Testis (tissue), 2 donors: ENCODE measurements at regions not wholly inside any gene's neighbourhood (a gene's known extent, or its start where the extent isn't known, plus 50 kb on each side); places are given as distances from the start of the nearest gene placed in this dataset.

ENCODE experiments used
- DNase-seq: peaks from one replicate; pipeline ENCODE4 v3.0.0-alpha.2; 2019
- H3K27ac ChIP-seq, 2 donors: fragments of 200-600 bp; sonication (generic); one replicate each; pipeline ENCODE4 v1.5.1; 2019
- H3K27me3 ChIP-seq: fragments of 200-600 bp; sonication (generic); one replicate; pipeline ENCODE4 v1.5.1; 2019
- H3K36me3 ChIP-seq: fragments of 200-600 bp; sonication (generic); one replicate; pipeline ENCODE4 v1.5.1; 2017; ENCODE audit warnings: low read depth; ENCODE audit errors: missing control alignments
- H3K4me1 ChIP-seq: fragments of 200-600 bp; sonication (generic); one replicate; pipeline ENCODE4 v1.5.1; 2019
- H3K4me3 ChIP-seq, 2 donors: fragments of 200-600 bp; sonication (generic); one replicate each; pipeline ENCODE4 v1.5.1; 2017 to 2019
- H3K9me3 ChIP-seq: fragments of 200-600 bp; sonication (generic); one replicate; pipeline ENCODE4 v1.5.1; 2017
- CTCF ChIP-seq, 3 experiments: fragments of 450-650 bp in 2 of 3; fragments of 200-600 bp in 1 of 3; sonication (generic) in 1 of 3; IDR thresholded peaks; one replicate each; pipeline ENCODE4 v1.5.1; 2016 to 2019; ENCODE audit warnings: antibody characterized with exemption in 3 of 3, mild to moderate bottlenecking in 2 of 3, moderate library complexity in 1 of 3
- POLR2A ChIP-seq: fragments of 450-650 bp; IDR thresholded peaks from one replicate; pipeline ENCODE4 v1.6.1; 2017; ENCODE audit warnings: antibody characterized with exemption, mild to moderate bottlenecking, moderate library complexity
- WGBS, 2 donors: methylation state at CpG; one replicate each; pipeline ENCODE4 v1.1.5; 2018; 5-methylcytosine and 5-hydroxymethylcytosine counted together
- intact Hi-C: fragments of 100-400 bp; cut with DNase I; formaldehyde crosslinking; loops from one replicate; pipeline ENCODE4 v1.15.1; 2023; ENCODE audit warnings: low total_unique reads

- 70% methylated on average over 3 of the region's 3 CpGs for WGBS, 2 donors
- H3K4me1 ChIP-seq: no peaks in the 10 kb centered on the region
- intact Hi-C loops: no loop called here
- TF ChIP-seq CTCF (IDR thresholded peaks at IDR 0.05): no peak
- TF ChIP-seq POLR2A: no peak
- H3K9me3 ChIP-seq: no peaks in the 10 kb centered on the region
- no peak overlapping the region for H3K4me3 ChIP-seq
- DNase-seq: no peak
- H3K36me3 ChIP-seq: no peaks in the 10 kb centered on the region
- no peaks in the 10 kb centered on the region for H3K27me3 ChIP-seq
- peak overlapping the region in 1 of 2 donors; percentile 56 for H3K27ac ChIP-seq
These were observed 76.5 kb upstream of the STK17B start for GRCh38 chr2:196247976-196248280.

GRCh38 chr2:196248467-196249094, 77.2 kb upstream of the STK17B start:
- WGBS, 2 donors: 77 to 100% methylated on average over 1 of the region's 1 CpG
- Histone ChIP-seq H3K36me3 (no peaks in the 10 kb centered on the region), H3K4me3 (no peak overlapping the region), H3K27ac (peak overlapping the region in 1 of 2 donors; percentile 56), H3K4me1 (no peaks in the 10 kb centered on the region), H3K9me3 (no peaks in the 10 kb centered on the region), H3K27me3 (no peaks in the 10 kb centered on the region)
- no peak for TF ChIP-seq CTCF (IDR thresholded peaks at IDR 0.05)
- no peak for TF ChIP-seq POLR2A
- DNase-seq: no peak
- intact Hi-C loops: no loop called here

GRCh38 chr2:196249171-196249570, 77.8 kb upstream of the STK17B start:
- Histone ChIP-seq H3K4me3 (no peak overlapping the region), H3K27ac (peak overlapping the region in 1 of 2 donors; percentile 36), H3K36me3 (no peaks in the 10 kb centered on the region), H3K4me1 (no peaks in the 10 kb centered on the region), H3K9me3 (no peaks in the 10 kb centered on the region), H3K27me3 (no peaks in the 10 kb centered on the region)
- intact Hi-C loops: no loop called here
- 3 to 36% methylated on average over 1 of the region's 1 CpG for WGBS, 2 donors
- TF ChIP-seq POLR2A: no peak
- no peak for TF ChIP-seq CTCF (IDR thresholded peaks at IDR 0.05)
- no peak for DNase-seq

- no peaks in the 10 kb centered on the region for H3K4me1 ChIP-seq
- WGBS, 2 donors: 63 to 80% methylated on average over 3 of the region's 3 CpGs
- intact Hi-C loops: no loop called here
- H3K36me3 ChIP-seq: no peaks in the 10 kb centered on the region
- no peaks in the 10 kb centered on the region for H3K27me3 ChIP-seq
- no peak overlapping the region for H3K4me3 ChIP-seq
- peak overlapping the region in 1 of 2 donors; percentile 36 for H3K27ac ChIP-seq
- DNase-seq: no peak
- H3K9me3 ChIP-seq: no peaks in the 10 kb centered on the region
- TF ChIP-seq CTCF (IDR thresholded peaks at IDR 0.05) (no peak), POLR2A (no peak)
These were observed 78.5 kb upstream of the STK17B start for GRCh38 chr2:196249860-196250259.

GRCh38 chr2:196251132-196251531, 79.8 kb upstream of the STK17B start:
- Histone ChIP-seq H3K9me3 (no peaks in the 10 kb centered on the region), H3K27me3 (no peaks in the 10 kb centered on the region), H3K27ac (no peak overlapping the region), H3K36me3 (no peaks in the 10 kb centered on the region), H3K4me1 (no peaks in the 10 kb centered on the region), H3K4me3 (no peak overlapping the region)
- intact Hi-C loops: no loop called here
- 92 to 93% methylated on average over 3 of the region's 3 CpGs for WGBS, 2 donors
- DNase-seq: no peak
- TF ChIP-seq POLR2A (no peak), CTCF (IDR thresholded peaks at IDR 0.05) (no peak)
